ENCODE measurements at regions not wholly inside any gene's neighbourhood (a gene's known extent, or its start where the extent isn't known, plus 50 kb on each side); places are given as distances from the start of the nearest gene placed in this dataset.

- DNase-seq (ENCODE audit: low spot score), result no peak
Observed at GRCh38 chr6:2429460-2429859, 184.1 kb upstream of the GMDS start.

- no peak for DNase-seq (ENCODE audit: low spot score)
Observed at GRCh38 chr6:2429032-2429431, 183.6 kb upstream of the GMDS start.

GRCh38 chr6:2426561-2427340 is 181.3 kb upstream of the GMDS start:
- DNase-seq (ENCODE audit: low spot score), result no peak

- no peak for DNase-seq (ENCODE audit: low spot score)
Observed at GRCh38 chr6:2416128-2416712, 170.8 kb upstream of the GMDS start.

- no peak for DNase-seq (ENCODE audit: low spot score)
Observed at GRCh38 chr6:2414885-2415547, 169.6 kb upstream of the GMDS start.

- DNase-seq (ENCODE audit: low spot score), result no peak
Observed at GRCh38 chr6:2412731-2413130, 167.3 kb upstream of the GMDS start.

- DNase-seq (ENCODE audit: low spot score), result no peak
Observed at GRCh38 chr6:2410656-2411380, 165.4 kb upstream of the GMDS start.

GRCh38 chr6:2407525-2407924 is 162.1 kb upstream of the GMDS start:
- DNase-seq (ENCODE audit: low spot score), result no peak

GRCh38 chr6:2404211-2404929 is 159.0 kb upstream of the GMDS start:
- DNase-seq (ENCODE audit: low spot score), result no peak

- DNase-seq (ENCODE audit: low spot score), result no peak
Observed at GRCh38 chr6:2403546-2403945, 158.1 kb upstream of the GMDS start.

GRCh38 chr6:2396846-2397630 is 151.6 kb upstream of the GMDS start:
- no peak for DNase-seq (ENCODE audit: low spot score)

- DNase-seq (ENCODE audit: low spot score), result no peak
Observed at GRCh38 chr6:2396042-2396657, 150.7 kb upstream of the GMDS start.

GRCh38 chr6:2388554-2389324 is 143.3 kb upstream of the GMDS start:
- DNase-seq (ENCODE audit: low spot score), result no peak

GRCh38 chr6:2387445-2387844 is 142.0 kb upstream of the GMDS start:
- DNase-seq (ENCODE audit: low spot score), result no peak

GRCh38 chr6:2385471-2385983 is 140.1 kb upstream of the GMDS start:
- no peak for DNase-seq (ENCODE audit: low spot score)

- no peak for DNase-seq (ENCODE audit: low spot score)
Observed at GRCh38 chr6:2384528-2384927, 139.1 kb upstream of the GMDS start.

GRCh38 chr6:2381872-2382661 is 136.7 kb upstream of the GMDS start:
- no peak for DNase-seq (ENCODE audit: low spot score)

GRCh38 chr6:2378891-2379652 is 133.7 kb upstream of the GMDS start:
- DNase-seq (ENCODE audit: low spot score), result no peak

Measured in HuH-7 (cell line).